ENCODE measurements at regions not wholly inside any gene's neighbourhood (a gene's known extent, or its start where the extent isn't known, plus 50 kb on each side); places are given as distances from the start of the nearest gene placed in this dataset.

DNA sequence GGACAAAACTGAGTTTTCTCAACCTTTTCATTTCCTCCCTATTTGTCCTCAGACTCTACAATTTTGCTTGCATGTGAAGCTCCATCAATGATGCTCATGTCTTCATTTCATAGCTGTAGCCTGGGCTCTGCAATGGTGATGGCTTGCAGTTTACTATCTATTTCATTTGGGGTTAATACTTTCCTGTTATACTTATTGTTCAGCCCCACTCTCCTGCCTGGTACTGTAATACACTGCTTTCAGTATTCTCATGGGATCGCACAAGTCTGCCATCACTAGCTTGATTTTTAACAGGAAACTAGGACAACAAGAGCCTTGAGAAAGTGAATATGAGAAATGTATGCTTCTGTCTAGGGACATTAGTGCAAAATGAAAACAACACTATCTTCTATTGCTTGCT, 84.2 kb upstream of the SEMA6A start:
- DNase-seq: no peak

- DNase-seq: no peak
These were observed 83.5 kb upstream of the SEMA6A start for GRCh38 chr5:116658141-116658540.

DNA sequence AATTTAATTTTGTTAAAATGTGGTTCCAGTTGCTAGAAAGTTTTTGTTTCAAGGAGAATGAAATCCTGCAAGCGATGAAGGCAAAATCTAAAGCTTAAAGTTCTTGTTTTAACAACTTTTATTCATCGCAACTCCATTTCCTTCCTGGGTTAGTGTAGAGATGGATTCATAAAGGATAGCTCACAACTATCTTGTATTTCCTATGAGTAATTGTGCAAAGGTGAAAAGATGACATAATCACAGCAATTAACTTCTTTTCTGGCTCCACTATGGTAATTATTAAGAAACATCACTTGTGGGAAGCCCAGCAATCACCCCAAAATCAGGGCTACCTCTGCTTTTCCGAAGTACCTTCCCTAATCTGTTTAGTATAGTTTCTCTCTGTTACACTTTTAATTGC, 80.8 kb upstream of the SEMA6A start:
- no peak for DNase-seq

GRCh38 chr5:116654925-116655324, 80.3 kb upstream of the SEMA6A start:
- no peak for DNase-seq

DNA sequence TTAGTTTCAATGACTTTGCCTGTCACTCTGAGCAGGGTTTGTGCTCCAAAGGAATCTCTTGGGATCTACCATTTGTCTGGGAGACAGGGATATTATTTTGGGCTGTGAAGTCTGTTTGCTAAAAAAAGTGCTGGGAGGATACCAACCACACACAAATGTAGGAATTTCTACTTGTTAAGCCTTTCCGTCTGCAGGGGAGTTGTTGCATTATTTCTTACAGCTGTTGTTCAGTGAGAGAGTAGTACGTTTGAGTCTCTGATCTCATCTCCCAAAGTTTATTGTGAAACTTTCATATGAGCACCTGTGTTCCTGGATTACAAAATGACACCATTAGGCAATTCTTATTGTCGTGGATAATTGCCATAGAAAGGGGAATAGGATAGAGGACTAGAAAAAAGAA, 78.3 kb upstream of the SEMA6A start:
- no peak for DNase-seq

DNA sequence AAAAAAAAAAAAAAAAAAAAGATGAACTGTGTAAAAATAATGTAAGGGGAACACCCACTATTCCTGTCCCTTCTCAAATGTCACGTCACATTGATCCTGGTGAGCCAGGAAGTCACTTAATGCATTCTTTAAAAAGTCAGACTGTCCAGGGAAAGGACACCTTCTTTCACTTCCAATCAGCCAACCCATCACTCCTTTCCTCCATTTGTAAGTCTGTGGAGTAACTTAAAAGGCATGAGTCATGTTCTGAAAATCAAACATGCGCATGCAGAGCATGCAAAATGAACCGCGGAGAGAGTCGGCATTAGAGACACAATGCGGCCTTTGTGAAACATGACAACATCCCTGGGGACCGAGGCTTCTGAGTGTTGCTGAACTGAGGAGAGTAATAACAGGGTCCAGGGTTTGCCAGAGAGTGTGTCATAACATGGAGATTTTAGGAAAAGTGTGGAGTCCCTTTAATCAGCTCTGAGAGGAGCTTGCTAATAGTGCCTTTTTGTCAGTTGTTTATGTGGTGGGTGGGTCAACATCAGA, 77.6 kb upstream of the SEMA6A start:
- DNase-seq: no peak

DNA sequence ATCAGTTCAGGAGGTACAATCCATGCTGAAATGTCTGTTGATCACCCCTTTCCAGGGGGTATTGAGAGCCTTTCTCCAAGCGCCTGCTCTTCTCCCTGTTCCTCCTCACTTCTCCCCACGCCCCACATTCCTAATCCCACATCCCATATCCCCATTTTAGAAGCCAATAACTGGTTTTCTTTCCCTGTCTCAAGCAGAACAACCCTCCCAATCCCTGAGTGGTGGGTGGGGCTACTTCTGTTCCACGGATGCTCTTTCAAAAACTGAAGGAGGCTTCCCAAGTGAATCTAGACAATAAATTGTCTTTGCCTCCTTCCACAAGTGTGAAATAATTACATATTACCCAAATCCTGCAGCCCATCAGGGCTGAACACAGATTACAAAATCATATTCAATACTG, 77.0 kb upstream of the SEMA6A start:
- no peak for DNase-seq

DNA sequence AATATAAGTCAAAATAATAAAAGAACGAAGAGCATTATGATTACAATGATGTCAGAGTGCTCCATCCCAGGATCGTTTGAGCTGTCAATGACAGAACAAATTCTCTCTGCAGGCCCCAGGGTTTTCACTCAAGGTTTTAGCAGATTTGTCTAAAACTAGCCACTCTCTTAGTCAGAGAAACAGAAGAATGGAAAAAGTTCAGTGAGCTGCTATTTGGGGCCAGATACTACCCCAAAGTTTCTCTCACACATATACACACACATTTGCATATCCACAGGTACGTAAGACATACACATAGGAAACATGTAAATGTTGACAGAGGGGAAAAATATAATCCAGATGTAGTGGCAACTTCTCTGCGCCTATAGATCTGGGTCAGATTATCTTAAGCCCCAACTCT, 76.3 kb upstream of the SEMA6A start:
- no peak for DNase-seq

DNA sequence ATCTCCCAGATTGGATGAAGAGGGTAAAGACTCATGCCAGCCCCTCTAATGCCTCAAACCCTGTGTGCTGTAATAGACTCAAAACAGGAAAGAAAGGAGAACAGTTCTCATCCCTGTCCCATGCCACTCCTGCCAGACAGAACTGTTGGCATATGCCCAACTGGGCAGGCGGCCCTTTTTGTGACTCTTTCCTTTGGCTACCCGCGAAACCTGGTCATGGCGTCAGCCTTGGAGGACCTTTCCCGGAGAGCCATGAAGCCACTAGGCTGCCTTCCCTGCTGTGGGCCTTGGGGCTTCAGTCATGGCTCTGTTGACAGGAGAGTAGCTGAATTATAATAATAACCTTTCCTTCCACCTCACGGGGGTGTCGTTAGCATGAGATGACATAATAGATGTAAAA, 75.9 kb upstream of the SEMA6A start:
- DNase-seq: no peak

GRCh38 chr5:116646611-116647289, 72.1 kb upstream of the SEMA6A start:
- no peak for DNase-seq

GRCh38 chr5:116645627-116646026, 71.0 kb upstream of the SEMA6A start:
- DNase-seq: no peak

GRCh38 chr5:116640236-116640635, 65.6 kb upstream of the SEMA6A start:
- no peak for DNase-seq

DNA sequence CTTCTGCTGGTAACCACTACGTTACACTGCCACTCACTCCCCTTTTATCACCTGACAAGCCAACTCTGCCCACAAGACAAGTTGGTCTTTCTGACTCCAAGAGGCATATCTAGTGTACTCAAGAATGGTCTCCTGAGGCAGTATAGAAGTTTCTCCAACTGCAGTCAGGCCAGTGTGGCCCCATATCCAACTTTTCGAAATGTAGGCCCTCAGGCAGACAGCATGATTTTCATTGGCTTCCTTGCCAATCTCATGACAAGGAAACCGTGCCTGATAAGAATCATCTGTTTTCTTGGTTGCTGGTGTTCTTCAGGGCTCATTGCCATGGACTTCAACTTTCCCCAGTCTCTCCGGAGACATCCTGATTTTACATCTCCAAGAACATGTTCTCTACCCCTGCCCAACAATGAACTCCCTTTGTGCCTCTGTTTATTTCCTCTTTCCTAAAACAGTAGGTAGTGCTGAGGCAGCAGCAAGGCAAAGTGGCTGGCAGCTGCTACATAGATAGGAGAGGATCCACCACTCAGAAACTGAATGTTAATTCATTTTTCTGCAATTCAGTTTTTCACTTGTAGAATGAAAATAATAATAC, 62.6 kb upstream of the SEMA6A start:
- no peak for DNase-seq

- DNase-seq: no peak
These were observed 58.3 kb upstream of the SEMA6A start for GRCh38 chr5:116632890-116633289.

DNA sequence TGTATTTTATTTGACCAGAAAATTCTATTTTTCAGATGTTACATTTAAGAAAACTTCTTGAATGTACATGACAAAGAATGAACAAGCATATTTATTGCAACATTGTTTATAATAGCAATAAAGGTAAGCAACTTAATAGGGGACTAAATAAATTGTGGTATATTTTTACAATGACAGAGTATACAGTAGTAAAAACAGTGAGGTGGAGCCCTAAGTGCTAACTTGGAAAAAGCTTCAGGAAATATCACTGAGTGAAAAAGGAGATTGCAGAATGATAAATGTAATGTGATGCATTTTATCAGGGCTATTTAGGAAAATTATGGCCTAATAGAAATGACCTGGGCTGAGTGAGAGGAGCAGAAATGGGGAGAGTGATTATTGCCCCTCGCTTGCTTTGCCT, 56.5 kb upstream of the SEMA6A start:
- DNase-seq: no peak

GRCh38 chr5:116629168-116629567, 54.5 kb upstream of the SEMA6A start:
- no peak for DNase-seq

- DNase-seq: no peak
These were observed 52.5 kb upstream of the SEMA6A start for GRCh38 chr5:116626945-116627679.

- no peak for DNase-seq
These were observed 51.7 kb upstream of the SEMA6A start for GRCh38 chr5:116626272-116626723.

Measured in T-helper 9 cell (primary cell).